ENCODE measurements at regions not wholly inside any gene's neighbourhood (a gene's known extent, or its start where the extent isn't known, plus 50 kb on each side); places are given as distances from the start of the nearest gene placed in this dataset.
"Not testable (repeated sequence)": the region's sequence is repeated elsewhere in the genome, so short reads cannot be mapped to it uniquely, and the experiment has no call there.

DNA sequence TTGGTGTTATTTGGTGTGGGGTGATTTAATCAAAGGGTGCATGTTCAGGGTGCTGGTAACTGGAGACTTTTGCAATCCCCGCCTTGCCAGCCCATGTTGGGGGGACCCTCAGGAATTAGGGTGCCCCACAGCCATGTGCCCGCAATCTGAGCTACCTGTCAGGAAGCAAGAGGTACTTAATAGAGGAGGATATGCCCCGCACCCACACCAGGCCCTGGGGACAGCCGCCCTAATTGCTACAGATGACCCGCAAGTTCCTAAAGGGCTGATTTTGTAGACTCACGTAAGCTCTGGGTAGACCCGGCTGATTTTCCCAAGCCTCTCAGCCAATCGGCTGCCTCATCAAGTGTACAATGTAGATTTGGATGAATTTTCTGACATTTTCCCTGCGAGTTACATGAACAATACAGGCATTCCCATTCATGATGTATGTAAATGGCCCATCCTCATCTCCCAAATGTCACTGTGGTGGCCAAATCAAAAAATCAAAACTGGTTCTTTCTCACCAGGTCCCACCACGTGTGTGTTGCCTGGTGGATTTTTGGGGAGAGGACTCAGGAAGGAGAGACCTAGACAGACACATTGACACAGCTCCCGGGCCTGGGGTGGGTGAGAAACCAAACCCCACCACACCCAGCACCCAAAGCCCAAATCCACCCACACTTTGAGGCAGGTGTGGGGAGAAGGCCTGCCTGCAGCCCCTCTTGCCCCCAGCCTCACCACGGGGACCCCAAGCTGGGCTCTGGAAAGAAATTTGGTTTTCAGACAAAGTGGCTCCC lies 119.2 kb upstream of the SPACA7 start:
- no peak for DNase-seq (ENCODE audit: low spot score)

DNA sequence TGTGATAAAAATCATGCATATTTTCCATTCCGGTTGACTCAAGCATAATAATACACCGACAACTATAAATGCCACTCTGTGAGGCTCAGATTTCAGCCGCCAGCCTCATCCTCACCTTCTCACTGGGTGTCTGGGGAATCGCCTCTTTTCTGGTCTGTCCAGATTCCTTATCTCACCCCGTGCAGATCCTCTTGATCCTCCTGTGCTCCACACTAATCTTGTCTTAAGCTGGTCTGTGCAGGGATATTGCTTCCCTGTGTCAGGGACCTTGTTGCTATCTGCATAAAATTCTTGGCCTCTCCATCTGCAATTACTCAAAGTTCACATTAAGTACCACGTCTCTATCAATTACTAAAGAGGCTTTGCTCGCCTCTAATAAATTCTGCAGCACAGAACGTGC lies 116.6 kb upstream of the SPACA7 start:
- no peak for DNase-seq (ENCODE audit: low spot score)

DNA sequence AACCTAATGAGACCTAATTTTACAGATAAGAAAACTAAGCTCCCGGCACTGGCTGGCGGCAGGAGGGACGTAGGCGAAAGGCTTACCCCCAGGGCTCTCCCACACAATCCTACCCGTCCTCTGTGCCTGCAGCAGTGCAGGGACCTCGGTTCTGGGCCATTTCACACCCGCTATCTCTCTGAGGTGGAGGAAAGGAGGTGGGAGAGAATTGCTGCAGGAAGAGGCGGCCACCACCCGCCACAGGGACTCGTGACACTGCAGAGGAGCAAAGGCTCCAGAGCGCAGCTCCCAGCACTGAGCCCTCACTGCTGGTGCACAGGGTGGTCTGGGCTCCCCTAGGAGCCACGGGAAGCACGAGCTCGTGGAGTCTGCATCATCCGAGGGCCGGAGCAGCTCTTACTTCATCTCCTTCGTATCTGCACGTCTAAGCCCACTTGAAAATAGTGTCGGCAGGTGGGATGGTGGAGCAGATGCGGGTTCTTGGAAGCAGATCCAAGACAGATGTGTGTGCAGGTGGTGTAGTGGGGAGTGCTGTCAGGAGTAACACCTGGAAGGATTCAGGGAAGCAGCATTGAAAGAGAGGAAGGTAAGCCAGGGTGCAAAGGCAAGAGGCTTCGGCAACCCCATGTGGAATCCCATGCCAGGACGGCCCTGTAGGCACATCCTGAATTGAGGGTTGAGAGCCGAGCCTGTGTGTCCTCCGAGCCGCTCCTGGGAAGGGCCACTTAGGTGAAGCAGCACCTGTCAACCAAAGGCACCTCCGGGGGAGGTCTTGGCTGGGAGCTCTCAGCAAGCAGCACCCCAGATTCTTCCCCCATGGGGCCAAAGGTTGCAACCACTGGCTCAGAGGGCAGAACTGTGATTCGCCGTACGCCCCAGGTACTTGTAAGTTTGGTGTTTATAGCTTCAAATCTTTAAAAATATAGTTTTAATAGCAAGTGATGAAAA lies 115.8 kb upstream of the SPACA7 start:
- DNase-seq (ENCODE audit: low spot score), result no peak

DNA sequence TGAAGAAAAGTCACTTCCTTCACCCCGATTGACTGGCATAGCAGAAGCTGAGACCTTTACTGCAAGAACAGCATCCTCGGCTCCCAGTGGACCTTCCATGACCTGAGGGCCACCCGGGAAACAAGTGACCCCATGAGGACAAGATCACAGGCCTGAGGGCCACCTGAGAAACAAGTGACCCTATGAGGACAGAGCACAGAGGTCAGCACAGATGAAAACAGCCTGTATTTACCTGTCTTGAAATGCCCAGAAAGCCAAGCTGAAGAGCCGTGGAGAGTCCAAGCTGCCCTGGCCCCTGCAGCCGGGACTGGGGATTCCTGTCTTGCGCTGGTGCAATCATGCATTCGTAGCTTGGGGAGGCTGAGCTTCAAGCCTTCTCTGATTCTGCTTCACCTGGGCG lies 114.2 kb upstream of the SPACA7 start:
- no peak for DNase-seq (ENCODE audit: low spot score)

DNA sequence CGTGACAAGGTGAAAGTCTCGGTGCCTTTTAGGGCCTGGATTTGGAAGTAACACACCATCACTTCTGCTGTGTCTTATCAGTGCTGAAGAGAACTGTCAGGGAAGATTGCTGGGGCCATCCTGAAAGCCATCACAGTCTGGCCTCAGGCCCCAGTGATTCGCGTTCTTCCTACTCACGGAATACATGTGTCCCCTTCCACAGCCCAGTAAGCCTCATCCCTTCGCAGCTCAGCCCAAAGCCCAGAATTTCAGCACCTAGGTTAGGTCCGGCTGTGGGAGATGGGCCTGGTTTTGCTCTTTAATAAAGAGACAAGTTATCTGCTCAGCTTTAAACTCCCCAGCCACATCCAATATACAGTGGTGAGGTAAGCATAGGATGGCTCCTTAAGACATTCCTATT lies 113.0 kb upstream of the SPACA7 start:
- DNase-seq (ENCODE audit: low spot score), result no peak

DNA sequence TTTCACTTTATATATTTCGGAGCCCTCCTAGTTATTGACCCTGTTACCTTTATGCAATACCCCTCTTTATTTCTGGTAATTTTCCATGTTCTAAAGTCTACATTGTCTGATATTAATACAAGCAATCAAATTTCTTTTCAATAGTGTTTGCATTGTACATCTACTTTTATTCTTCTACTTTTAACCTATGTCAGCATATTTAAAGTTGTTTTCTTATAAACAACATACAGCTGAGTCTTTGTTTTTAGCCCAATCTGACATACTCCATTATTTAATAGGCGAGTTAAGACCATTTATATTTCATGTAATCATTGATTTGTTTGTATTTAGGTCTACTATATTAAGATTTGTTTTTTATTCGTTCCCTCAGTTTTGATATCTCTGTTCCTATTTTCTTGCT lies 108.5 kb upstream of the SPACA7 start:
- DNase-seq (ENCODE audit: low spot score), result no peak

DNA sequence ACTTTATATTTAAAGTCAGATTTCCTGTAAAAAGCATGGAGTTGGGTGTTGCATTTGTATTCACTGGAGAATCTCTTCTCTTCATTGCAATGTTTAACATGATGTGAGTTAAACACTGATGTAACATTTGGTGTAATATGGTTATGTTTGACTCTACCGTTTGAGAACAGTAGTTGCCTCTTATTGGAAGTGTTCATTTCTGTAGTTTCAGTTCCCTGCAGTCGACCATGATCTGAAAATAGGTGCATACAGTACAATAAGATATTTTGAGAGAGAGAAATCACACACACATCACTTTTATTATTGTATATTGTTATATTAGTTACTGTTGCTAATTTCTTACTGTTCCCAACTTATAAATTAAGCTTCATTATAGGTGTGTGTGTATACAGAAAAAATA lies 105.2 kb upstream of the SPACA7 start:
- no peak for DNase-seq (ENCODE audit: low spot score)

DNA sequence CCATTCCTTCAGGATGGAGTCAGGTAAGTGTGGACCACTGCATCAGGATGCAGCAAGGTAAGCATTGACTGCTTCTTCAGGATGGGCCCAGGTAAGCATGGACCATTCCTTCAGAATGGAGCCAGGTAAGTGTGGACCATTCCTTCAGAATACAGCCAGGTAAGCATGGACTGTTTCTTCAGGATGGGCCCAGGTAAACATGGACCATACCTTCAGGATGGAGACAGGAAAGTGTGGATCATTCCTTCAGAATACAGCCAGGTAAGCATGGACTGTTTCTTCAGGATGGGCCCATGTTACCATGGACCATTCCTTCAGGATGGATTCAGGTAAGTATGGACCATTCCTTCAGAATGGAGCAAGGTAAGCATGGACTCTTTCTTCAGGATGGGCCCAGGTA lies 89.4 kb upstream of the SPACA7 start:
- DNase-seq (ENCODE audit: low spot score), result not testable (repeated sequence)

DNA sequence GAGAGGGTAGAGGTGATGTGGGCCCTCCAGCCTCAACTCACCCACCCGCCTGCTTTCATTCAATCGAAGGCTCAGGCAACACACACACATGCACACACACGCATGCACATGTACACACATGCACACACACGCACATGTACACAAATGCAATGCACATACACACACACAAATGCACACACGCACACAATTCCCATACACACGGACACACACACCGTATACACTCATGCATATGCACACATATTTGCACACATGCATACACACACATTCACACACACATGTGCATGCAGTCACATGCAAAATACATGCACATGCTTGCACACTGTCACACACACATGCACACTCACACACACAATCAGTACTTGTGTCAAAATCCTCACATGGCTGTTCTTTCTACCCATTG lies 55.9 kb upstream of the SPACA7 start:
- peak; percentile 24 for DNase-seq (ENCODE audit: low spot score)

DNA sequence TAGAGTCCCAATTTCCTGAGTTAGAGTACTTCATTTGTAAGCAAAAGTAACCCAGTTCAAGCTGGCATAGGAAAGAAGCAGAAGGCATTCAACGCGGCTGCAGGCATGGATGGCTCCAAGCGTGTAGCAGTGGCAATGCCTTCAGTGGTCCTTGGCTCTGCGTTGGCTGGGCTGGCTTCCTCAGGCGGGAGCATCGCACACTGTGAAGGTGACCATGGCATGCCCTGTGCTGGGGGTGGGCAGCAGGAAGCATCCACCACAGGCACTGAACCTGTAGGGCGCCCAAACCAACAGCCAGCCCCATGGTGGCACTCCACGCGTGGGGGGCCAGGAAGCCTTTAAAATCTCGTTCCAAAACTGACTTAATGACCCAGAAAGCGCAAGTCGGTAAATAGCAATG lies 53.6 kb upstream of the SPACA7 start:
- DNase-seq (ENCODE audit: low spot score), result peak; percentile 78

DNA sequence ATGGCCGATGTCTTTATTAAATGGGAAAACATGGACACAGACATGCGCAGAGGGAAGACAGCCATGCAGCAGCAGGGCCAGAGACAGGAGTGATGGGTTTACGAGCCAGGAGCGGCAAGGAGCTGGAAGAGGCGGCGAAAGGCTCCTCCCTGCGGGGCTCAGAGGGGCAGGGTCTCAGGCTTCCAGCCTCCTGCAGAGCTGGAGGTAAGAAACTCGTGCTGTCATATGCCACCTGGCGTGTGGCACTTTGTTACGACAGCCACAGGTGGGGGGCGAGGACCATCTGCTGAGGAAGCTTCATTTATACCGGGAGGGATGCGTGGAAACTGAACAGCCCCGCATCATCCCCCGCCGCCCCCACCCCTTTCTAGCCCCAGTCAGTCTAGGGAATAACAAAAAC lies 52.0 kb upstream of the SPACA7 start:
- DNase-seq (ENCODE audit: low spot score), result peak; percentile 62

DNA sequence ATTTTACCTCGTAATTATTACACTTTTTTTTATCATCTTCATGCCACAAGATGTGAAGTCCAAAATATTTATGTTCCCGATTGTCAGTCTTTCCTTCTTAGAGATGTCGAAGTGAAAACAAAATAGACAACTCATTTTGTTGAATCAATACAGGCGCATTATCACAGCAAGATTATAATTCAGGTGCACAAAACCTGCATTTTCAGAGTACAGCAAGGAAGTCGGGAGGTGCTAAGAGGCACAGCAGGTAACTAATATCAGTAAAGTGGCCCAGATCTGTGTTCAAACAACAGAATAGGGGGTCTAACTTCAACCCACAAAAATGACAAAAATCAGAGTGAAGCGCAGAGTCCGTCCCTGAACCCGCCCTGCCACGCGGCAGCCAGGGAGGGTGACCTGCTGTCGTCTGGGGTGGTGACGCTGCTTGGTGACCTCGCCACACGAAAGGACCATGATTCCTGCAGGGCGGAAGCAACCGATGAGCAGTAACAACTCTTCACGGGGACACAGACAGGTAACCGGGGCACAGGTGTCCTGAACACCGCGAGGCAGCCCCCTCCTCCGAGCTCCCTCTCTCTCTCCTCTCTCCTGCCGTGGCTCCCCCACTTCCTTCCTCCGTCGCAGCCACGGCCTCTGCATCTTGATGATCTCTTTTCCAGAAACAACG lies 50.9 kb upstream of the SPACA7 start:
- peak; percentile 68 for DNase-seq (ENCODE audit: low spot score)

DNA sequence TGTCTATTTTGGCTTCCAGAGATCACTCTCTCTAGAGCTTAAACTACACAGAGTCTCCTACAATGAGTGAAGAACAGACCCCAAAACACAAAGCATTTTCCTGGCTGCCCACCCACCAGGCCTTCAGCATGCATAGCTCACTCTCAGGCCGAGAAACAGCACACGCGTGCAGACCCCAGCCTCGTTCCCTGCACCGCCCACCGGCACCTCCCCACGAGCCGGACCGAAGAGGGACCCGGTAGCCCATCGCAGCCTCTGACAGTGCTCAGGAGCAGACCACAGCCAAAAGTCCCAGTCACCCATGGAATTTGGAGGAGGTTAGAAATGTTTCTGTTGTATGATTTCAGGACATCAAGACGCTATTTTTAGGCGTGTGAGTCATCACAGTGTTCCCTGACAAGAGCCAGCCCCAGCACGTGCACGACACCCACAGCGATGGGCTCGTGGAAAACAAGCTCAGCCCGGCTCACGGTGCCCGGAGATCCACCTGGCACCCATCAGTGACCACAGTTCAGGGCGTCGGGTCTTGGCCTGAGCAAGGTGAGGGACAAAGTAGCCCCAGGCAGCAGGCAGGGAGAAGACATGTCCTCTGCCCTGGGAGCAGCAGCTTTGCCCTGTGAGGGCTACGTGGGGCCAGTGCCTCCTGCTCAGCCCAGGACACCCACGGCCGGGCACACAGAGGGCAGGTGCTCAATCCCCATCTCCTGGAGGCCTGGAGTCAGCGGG lies 50.1 kb upstream of the SPACA7 start:
- peak; percentile 75 for DNase-seq (ENCODE audit: low spot score)
